Umbilical cord (tissue), 1 donor: ENCODE measurements at regions not wholly inside any gene's neighbourhood (a gene's known extent, or its start where the extent isn't known, plus 50 kb on each side); places are given as distances from the start of the nearest gene placed in this dataset.

ENCODE experiments used
- DNase-seq: peaks from one replicate; pipeline ENCODE4 v3.0.0-alpha.2; 2015; ENCODE audit warnings: low spot score

- DNase-seq, result no peak
These were observed 556.3 kb downstream of the PCDH17 start for GRCh38 chr13:58187881-58188280.

- DNase-seq, result peak; percentile 8
These were observed 559.0 kb downstream of the PCDH17 start for GRCh38 chr13:58190577-58190976.

GRCh38 chr13:58191754-58192153, 560.2 kb downstream of the PCDH17 start:
- no peak for DNase-seq

GRCh38 chr13:58202099-58202498, 570.6 kb downstream of the PCDH17 start:
- DNase-seq, result no peak

- DNase-seq, result no peak
These were observed 576.0 kb downstream of the PCDH17 start for GRCh38 chr13:58207501-58207900.

- DNase-seq, result no peak
These were observed 603.9 kb downstream of the PCDH17 start for GRCh38 chr13:58235454-58235853.

GRCh38 chr13:58238972-58239773, 607.6 kb downstream of the PCDH17 start:
- no peak for DNase-seq

GRCh38 chr13:58239774-58240268, 608.3 kb downstream of the PCDH17 start:
- no peak for DNase-seq

GRCh38 chr13:58247080-58247479, 615.5 kb downstream of the PCDH17 start:
- no peak for DNase-seq

GRCh38 chr13:58254943-58255342, 623.4 kb downstream of the PCDH17 start:
- no peak for DNase-seq

GRCh38 chr13:58266271-58266670, 634.7 kb downstream of the PCDH17 start:
- DNase-seq, result no peak

- no peak for DNase-seq
These were observed 667.1 kb downstream of the PCDH17 start for GRCh38 chr13:58298556-58299135.

GRCh38 chr13:58300224-58300623, 668.7 kb downstream of the PCDH17 start:
- peak; percentile 14 for DNase-seq

GRCh38 chr13:58300974-58301681, 669.6 kb downstream of the PCDH17 start:
- no peak for DNase-seq

GRCh38 chr13:58302349-58302748, 670.8 kb downstream of the PCDH17 start:
- DNase-seq, result no peak

GRCh38 chr13:58306062-58306461, 674.5 kb downstream of the PCDH17 start:
- DNase-seq, result no peak

GRCh38 chr13:58313219-58313618, 681.7 kb downstream of the PCDH17 start:
- no peak for DNase-seq

- no peak for DNase-seq
These were observed 687.1 kb downstream of the PCDH17 start for GRCh38 chr13:58318495-58319167.

GRCh38 chr13:58324161-58324560, 692.6 kb downstream of the PCDH17 start:
- DNase-seq, result no peak

GRCh38 chr13:58329746-58330145, 698.2 kb downstream of the PCDH17 start:
- no peak for DNase-seq

GRCh38 chr13:58340895-58341294, 709.4 kb downstream of the PCDH17 start:
- no peak for DNase-seq

GRCh38 chr13:58341318-58341717, 709.8 kb downstream of the PCDH17 start:
- no peak for DNase-seq
